T-helper 22 cell (primary cell): ENCODE measurements at regions not wholly inside any gene's neighbourhood (a gene's known extent, or its start where the extent isn't known, plus 50 kb on each side); places are given as distances from the start of the nearest gene placed in this dataset.

ENCODE experiments used
- DNase-seq: peaks from one replicate; pipeline ENCODE4 v3.0.0-alpha.2; 2020; ENCODE audit warnings: low read depth

DNA sequence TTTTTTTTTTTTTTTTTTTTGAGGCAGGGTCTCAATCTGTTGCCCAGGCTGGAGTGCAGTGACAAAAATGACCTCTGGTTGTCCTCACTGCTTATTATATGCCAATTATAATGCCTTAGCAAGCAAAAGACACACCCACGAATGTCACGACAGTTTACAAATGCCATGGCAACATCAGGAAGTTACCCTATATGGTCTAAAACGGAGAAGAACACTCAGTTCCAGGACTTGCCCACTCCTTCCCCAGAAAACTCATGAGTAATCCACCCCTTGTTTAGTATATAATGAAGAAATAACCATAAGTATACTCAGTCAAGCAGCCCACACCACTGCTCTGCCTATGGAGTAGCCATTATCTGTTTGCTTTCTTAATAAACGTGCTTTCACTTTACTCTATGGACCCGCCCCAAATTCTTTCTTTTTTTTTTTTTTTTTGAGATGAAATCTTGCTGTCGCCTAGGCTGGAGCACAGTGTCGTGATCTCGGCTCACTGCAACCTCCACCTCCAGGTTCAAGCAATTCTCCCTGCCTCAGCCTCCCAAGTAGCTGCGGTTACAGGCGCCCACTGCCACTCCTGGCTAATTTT, 106.2 kb downstream of the SMIM20 start:
- no peak for DNase-seq

DNA sequence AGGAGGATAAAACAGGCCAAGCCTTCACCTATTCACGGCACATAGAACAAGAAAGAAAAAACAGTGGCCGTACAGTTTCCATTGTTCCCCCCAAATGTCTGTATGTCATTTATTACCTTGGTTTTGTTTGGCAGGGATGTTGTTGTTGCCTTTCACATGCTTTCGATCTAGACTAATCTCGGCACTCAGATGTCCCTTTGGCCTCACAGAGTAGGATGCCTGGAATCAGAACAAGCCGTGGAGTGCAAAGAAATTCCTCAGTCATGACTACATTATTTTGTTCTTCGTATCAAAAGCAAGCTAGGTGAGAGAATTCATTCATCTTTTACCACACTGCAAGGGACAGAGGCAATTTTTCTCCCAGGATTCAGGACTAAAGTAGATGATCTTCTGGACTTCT, 106.9 kb downstream of the SMIM20 start:
- no peak for DNase-seq

DNA sequence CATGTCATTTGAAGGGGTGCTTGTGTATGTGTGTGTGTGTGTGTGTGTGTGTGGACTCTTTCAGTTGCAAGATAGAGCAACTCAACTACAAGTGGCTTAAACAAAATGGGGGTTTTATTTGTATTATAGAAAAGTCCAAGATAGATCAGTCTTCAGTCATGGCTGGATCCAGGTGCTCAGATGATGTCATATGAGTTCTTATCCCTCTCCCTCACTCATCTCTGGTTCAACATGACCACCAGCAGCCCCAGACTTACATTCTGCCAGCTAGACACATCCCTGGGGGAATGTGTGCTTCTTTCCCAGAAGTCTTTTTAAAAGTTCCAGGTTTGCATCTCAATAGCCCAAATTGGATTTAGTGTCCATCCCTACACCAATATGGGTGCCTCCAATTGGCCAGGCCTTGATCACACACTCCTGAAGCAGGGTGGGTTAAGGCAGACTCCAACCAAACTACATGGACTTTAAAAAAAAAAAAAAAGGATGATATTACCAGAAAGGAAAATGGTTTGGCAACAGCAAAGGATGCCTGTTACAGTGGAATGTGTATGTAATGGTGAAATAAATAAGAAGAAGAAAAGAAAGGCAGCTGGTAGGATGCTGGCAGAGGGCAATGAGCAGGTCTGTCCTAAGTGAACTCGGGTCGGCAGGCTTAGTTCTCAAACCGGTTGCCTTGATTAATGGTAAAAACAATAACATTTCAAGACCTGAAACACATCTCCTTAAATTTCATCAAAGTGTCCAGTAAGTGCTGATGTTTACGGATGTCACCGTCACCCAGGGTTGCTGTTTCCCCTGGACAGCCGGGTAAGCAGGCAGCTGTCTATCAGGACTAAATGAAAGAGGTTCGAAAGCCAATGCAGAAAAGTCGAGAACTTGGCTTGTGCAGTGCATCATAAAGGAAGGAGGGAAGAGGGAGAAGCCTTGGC, 107.7 kb downstream of the SMIM20 start:
- no peak for DNase-seq

DNA sequence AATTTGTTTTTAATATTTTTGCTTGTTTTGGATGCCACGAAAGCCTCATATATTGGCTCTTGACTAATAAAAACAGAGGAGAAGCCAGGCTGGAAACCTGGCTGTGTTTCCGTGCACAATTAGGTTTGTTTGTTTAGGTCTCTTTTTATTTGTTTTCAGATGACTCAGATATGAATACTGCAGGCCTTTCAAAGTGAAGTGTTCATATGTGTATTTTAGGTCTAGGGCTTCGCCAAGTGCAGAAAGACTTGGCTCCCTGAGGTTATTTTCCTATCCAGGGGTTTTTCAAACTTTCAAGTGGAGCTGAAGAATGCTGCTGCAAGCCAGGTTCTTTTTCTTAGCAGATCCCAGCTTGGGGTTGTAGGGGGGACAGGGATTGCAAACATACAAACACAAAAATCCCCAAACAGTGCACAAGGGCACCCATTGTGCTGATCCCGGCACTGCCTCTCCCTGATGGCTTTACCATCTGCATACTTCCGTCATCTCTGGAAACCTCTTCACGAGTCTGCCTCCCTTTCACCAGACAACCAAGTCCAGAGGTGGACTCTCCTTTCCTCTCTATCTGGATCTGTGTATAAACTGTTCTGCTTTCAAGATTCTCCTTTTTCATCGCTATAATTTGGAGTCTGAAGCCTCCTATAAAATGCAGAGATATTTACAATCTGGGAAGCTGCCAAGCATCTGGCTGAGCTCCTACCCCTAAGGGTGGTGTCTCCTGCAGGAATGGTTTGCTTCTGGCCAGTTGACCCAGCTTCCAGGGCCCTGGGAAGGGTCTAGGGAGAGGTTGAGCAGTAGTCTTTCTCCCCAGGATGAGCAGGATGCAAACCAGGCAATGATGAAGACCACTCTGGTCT, 108.6 kb downstream of the SMIM20 start:
- DNase-seq: no peak

DNA sequence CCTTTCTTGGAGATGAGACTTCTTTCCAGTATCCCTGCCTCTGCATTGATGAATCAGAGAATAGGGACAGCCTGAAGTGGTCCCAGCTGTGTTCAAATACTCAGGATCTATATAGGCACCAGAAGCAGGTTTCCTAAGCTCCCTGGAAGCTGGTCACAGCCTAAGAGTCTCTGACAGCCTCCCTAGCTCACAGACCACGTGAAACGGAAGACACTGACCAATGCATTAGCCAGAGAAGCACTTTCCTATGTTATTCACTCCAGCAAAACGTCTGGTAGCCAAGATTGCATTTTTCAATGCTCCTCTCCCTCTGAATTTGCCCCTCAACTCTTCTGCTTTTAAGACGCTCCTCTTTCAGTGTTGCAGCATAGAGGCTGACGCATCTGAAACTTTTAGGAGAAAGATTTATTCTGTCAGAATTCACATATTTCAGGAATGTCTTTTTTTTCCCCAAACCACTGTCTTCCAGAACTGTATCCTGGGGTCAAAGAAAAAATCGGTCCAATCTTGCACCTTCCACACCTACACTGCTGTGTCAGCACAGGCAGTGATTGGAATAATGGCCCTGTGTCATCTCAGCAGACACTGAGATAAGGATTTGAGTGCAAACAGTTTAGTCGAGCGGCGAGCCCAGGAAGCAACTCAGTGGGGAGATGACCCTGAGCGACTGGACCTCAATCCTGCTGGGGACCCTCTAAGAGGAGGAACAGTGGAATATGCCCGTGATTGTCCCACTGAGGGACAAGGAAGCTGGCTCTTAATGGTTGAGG, 109.4 kb downstream of the SMIM20 start:
- no peak for DNase-seq

DNA sequence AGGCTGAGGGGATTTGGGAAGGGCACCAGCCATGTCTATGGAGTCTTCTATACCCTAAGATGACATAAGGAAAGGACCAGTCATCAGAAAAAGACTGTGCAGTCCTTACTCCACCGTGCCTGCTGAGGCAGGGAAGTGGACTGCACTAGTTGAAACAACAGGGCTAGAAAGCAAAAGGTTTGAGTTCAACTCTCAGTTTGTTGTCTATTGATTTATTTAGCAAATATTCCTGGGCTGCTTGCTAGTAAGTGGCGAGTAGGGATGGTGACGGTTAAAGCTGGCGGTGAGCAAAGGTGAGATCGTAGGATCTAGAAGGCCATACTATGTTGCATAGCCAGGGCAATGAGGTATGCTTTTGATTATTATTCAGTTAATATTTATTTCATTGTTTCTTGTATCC, 110.1 kb downstream of the SMIM20 start:
- DNase-seq: no peak

DNA sequence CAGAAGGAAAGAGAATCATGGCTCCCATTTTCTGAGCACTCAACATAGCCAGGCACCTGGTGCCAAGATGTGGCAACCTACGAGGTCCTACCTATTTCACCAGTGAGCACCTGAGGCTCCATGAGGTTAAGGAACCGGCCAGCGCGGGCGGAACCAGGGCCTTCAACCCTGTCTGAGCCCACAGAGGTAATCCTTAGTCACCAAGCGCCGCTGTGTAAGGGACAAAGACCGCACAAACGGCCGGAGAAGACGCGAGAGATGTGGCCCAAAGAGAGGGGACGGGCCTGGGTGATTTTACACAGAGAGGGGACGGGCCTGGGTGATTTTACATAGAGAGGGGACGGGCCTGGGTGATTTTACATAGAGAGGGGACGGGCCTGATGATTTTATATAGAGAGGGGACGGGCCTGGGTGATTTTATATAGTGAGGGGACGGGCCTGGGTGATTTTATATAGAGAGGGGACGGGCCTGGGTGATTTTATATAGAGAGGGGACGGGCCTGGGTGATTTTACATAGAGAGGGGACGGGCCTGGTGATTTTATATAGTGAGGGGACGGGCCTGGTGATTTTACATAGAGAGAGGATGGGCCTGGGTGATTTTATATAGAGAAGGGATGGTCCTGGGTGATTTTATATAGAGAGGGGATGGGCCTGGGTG, 114.2 kb downstream of the SMIM20 start:
- DNase-seq: no peak

DNA sequence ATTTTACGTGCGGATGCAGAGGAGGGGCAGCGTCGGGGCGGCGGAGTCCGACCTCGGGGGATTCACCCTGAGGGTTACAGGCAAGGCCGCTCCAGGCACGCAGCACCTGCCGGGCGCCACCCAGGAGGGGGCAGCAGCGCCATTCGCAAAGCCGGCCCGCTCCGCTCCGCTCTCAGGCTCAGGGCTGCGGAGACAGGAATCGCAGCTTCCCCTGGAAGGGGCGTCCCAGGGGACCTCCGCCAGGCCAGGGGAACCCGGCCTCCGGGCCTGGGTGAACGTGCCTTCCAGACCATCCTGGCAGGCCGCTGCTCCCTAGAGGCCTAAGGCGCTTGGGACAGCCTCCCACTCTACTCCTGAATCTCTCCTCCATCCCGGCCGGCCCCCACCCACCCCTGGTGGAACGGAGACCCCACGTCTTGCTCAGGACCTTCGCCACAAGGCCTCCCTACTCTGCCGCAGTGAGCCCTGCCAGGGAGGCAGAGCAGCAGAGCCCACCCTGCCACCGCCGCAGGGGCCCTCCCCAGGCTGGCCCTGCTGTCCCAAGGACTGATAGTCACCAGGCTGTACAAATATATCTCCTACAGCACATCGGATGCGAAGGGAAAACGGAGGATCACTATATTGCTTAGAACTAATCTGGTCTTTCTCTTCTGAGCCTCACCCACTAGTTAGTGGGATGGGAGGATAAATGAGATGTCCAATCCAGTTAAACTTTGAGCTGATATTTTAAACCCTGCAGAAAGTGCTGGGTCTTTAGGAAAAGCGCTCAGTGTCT, 115.0 kb downstream of the SMIM20 start:
- DNase-seq: peak; percentile 5

DNA sequence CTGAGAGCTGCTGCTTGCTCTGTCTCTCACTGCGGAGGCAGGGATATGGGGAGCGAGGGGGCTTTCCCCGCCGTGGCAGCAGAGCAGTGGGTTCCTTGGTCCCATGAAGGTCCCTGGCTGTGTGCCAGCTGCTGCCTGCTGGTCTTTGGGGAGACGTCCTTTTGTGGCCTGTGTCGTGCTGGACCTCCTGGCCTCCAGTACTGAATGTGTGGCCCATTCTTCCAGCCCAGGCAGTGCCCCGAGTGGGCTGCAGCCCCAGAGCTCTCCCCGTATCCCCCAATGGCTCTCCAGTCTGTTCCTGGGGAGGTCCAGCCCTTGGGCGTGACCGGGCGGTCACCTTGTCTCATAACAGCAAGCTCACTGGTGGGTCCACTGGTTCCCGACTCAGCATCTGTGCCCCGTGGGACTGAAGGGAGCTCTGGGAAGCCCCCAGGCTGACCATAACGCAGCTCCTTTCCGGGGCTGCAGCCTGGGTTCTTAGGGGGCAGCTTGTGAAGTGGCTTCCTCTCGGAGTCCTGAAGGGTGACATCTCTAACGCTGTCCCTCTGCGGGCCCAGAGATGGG, 115.6 kb downstream of the SMIM20 start:
- no peak for DNase-seq

DNA sequence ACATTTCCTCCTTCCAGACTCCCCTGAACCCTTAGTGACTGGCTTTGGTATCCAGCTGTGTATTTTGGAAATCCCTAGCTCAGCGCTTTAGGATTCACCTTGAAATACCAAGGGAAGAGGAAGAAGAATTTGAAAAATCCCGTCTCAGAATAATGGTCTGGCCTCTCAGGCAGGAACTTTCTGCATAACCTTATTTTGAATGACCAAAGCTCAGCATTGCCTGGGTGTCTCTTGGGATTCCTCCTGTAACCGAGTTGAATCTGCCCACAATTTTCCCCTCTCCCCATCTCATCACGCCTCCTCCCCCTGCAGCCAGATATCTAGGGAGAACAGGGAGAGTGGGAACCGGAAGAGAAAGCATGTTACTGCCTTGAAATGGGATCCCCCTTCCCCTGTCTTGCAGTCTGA, 116.2 kb downstream of the SMIM20 start:
- no peak for DNase-seq

DNA sequence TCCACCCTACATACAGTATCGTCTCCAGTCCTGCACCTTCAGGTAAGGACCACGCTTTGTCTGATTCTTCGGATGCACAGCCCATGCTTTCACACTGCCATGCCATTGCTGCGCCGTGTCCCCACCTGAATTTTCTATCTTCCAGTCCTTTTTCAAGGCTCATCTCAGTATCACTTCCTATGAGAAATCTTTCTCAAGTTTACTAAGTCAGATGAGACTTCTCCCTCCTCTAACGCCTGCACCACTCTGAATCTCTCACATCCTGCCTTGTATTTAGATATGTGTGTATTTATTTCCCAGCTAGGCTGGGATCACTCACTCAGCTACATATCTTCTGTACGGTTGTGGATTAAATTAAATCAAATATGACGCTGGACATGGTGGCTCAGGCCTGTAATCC, 116.8 kb downstream of the SMIM20 start:
- no peak for DNase-seq

DNA sequence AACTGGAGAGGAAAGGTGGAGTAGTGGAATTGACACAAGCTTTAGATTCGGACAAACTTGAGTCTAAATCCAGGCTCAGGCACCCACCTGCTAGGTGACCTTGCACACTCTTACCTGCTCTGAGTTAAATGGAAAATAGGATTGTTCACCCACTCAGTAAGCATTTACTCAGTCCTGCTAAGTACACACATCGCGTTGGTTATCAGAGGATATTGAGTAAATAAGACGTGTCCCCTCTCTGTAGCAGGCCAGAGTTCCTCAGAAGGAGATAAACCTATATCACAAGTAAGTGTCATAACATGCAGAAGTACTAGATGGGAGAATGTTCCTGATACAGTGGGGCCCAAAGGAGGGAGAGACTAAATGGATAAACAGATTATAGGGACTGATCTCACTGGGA, 117.7 kb downstream of the SMIM20 start:
- DNase-seq: no peak

DNA sequence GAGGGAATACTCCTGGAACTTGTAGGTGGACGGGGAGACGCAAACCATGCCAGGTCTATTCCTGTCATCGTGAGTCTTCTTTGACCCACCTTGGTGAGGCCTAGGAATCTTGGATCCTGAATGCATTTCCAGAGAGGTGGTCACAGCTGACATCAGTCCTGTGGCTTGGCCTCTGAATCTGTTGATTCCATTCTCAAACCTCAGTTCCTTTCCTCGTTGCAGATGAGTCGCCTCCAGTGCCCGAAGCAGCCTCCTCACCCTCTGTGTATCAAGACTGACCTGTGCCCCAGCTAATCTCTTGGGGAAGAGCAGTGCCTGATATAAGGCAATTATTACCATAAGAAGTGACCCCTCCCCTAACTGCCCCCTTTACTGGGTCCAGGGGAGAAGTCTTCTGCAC, 118.1 kb downstream of the SMIM20 start:
- DNase-seq: no peak

DNA sequence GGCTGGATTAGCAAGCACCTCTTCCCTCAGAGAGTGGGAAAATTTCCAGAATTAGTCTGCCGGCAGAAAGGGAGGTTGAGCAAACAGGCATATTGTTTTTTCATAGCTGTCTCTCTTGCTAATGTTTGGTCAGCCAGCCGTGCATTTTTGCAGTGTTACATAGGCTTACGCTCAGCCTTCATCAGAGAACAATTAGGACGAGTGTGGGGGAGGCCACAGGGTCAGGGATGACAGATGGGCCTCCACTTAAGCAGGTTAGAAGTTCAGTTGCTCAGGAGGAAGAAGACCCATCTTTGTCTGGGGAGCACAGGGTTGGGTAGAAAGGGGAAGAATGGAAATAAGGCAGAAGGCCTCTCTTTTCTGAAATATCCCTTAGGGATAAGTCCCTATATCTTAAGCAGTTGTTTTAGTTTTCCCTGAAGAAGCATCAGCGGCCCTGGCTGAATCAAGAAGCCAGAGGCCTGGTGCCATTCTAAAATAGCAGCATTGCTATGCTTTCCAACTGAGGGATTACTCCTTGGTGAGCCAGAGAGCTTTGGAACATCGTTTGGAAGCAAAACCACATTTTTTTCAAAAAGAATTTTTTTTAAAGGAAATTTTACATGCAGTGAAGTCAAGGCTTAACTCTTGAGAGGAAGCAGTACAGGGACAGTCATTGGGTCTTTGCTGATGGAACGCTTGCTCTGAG, 118.8 kb downstream of the SMIM20 start:
- DNase-seq: no peak

DNA sequence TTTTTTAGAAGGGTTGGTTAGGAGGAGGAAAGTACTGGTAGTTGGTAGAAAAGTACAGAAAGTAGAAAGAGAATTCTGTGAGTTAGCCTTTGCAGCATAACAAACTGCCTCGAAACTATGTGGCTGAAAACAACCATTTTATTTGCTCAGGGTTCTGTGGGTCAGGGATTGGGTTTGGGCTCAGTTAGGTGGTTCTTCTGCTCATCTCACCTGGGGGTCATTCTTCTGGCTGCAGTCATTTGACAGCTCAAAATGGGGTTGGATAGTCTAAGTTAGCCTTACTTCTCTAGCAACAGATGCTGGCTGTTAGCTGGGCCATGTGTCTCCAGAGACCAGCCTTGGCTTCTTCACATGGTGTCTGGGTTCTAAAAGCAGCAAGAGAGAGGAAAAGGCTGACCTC, 119.4 kb downstream of the SMIM20 start:
- DNase-seq: no peak

DNA sequence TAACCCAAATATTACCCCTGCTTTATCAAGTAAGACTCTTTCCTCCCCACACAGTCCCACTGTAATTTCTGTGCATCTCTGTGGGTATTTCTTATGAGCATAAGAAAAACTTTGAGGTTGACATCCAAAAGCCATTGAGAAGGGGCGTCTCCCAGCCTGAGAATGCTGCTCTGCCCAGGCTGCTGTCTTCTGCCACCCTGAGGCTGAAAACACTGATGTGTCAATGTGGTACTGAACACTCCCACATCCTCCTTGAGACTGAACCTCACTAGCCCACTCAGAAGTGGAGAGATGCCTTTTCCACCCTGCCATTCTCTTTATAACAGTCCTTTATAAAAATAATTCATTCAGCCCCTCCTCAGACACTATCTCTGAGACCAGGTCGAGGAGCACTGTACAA, 120.8 kb downstream of the SMIM20 start:
- DNase-seq: no peak

DNA sequence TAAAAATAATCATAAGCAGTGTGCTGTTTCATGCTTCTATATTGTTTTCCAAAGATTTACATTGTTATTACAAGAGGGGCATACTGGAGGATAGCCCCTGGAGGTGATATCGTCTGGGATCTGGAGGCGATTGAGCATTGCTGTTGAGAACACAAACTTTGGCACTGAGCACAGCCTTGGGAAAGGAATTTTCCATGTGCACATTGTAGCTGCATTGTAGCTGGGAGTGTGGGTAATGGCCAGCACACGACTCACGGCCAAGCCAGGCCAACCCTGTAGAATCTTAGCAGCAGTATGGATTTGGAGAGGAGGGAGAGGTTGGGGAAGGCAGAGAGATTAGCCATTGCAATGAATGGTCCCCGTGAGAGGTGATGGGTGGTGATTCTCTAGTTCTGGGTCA, 121.9 kb downstream of the SMIM20 start:
- no peak for DNase-seq

DNA sequence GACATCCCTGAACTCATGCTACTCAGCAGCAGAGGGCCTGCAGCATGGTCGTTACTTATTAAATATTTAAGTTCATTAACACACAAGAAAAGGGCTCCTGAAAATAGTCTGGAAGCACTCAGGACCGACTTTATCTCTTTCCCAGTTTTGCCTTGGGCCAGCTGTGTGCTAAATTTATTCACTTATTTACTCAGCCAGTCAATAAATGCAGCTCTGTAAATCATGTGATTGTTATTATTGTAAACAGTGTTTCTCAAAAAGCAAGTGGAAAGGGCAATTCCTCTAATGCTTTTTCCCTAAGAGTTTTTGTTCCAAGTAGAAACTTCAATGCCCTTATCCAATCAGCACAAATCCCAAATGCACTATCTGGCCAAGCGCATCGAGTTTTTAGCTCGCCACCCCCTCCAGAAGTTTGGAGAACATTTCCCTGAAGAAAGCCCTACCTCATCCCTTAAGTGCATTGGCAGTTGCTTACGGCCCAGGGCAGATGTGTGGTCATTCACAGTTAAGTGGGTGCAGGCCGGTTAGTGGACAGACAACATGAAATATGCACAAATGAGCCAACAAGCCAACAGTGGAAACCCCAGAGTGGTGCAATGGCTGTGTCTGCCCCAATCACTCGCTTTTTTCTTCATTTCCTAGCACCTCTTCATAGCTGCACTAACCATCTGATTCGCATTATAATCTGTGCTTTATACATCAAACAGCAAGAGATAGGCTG, 125.8 kb downstream of the SMIM20 start:
- DNase-seq: no peak

DNA sequence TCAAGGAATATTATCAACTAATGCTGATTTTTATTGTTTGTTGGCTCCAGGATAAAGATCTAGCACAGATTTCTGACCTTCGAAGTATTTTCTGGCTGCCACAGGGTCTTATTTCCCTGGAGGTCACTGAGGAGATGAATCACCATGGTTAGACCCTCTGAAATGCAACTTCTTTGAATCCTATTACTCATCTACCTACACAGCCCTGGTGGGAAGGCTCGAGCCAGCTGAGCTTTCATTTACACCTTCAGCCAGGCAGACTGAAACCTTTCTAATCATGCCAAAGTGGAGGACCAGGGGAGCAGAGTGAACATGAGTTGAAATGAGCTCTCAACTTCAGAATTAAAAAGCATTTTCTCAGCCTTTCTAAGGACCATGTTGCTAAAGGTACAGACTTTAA, 130.5 kb downstream of the SMIM20 start:
- DNase-seq: no peak
